HepG2 (cell line): ENCODE measurements at regions not wholly inside any gene's neighbourhood (a gene's known extent, or its start where the extent isn't known, plus 50 kb on each side); places are given as distances from the start of the nearest gene placed in this dataset.

Experiments used
- ATF4 ChIP-seq, 2 experiments: fragments of 450-650 bp in 1 of 2; sonication (generic) in 1 of 2; formaldehyde crosslinking; IDR thresholded peaks; 2 replicates each; pipeline versions ENCODE4 v1.5.0 to v1.8.0; 2020 to 2022; ENCODE audit warnings: mild to moderate bottlenecking in 1 of 2, missing genetic modification reagents in 1 of 2
- ATF5 ChIP-seq: sonication (generic); formaldehyde crosslinking; IDR thresholded peaks from 2 replicates; pipeline ENCODE4 v1.4.0; 2020; ENCODE audit warnings: mild to moderate bottlenecking, low read depth, missing genetic modification reagents
- CHD2 ChIP-seq: IDR thresholded peaks from 2 replicates; pipeline ENCODE4 v1.6.1; 2011; ENCODE audit warnings: low read depth, low read length, improper control_type of control experiment
- EP300 ChIP-seq, 3 experiments: sonication (generic) in 1 of 3; formaldehyde crosslinking in 1 of 3; IDR thresholded peaks; 2 replicates each; pipeline versions ENCODE4 v1.5.1 to v1.6.1; 2011 to 2020; ENCODE audit warnings: low read depth in 2 of 3, low read length in 2 of 3, borderline replicate concordance in 1 of 3, improper control_type of control experiment in 1 of 3, mild to moderate bottlenecking in 1 of 3, missing genetic modification reagents in 1 of 3, moderate library complexity in 1 of 3
- FOXK1 ChIP-seq: sonication (generic); formaldehyde crosslinking; IDR thresholded peaks from 2 replicates; pipeline ENCODE4 v1.4.0; 2020; ENCODE audit warnings: low read depth, missing genetic modification reagents, borderline replicate concordance
- FOXP1 ChIP-seq, 2 experiments: fragments of 450-650 bp in 1 of 2; IDR thresholded peaks; 2 replicates each; pipeline ENCODE4 v1.6.1; 2017 to 2018; ENCODE audit warnings: antibody characterized with exemption in 1 of 2
- KDM5B ChIP-seq: sonication (generic); formaldehyde crosslinking; IDR thresholded peaks from 2 replicates; pipeline ENCODE4 v1.4.0; 2020; ENCODE audit warnings: missing genetic modification reagents, mild to moderate bottlenecking, borderline replicate concordance
- NCOA1 ChIP-seq: sonication (generic); formaldehyde crosslinking; IDR thresholded peaks from 2 replicates; pipeline ENCODE4 v1.9.0; 2021; ENCODE audit warnings: missing genetic modification reagents
- NFE2 ChIP-seq: sonication (generic); formaldehyde crosslinking; IDR thresholded peaks from 2 replicates; pipeline ENCODE4 v1.4.0; 2020; ENCODE audit warnings: missing genetic modification reagents
- NFIC ChIP-seq: IDR thresholded peaks from 2 replicates; pipeline ENCODE4 v1.6.1; 2012; ENCODE audit warnings: mild to moderate bottlenecking, low read length, inconsistent platforms
- NR0B2 ChIP-seq: sonication (generic); formaldehyde crosslinking; IDR thresholded peaks from 2 replicates; pipeline ENCODE4 v1.4.0; 2020; ENCODE audit warnings: mild to moderate bottlenecking, missing genetic modification reagents
- NR2F2 ChIP-seq: IDR thresholded peaks from 2 replicates; pipeline ENCODE4 v1.6.1; 2012; ENCODE audit warnings: low read depth, inconsistent platforms, borderline replicate concordance
- PITX1 ChIP-seq: sonication (generic); formaldehyde crosslinking; IDR thresholded peaks from 2 replicates; pipeline ENCODE4 v1.5.1; 2020; ENCODE audit warnings: mild to moderate bottlenecking, missing genetic modification reagents
- TARDBP ChIP-seq: sonication (generic); formaldehyde crosslinking; IDR thresholded peaks from 2 replicates; pipeline ENCODE4 v1.8.0; 2022; ENCODE audit warnings: mild to moderate bottlenecking, missing genetic modification reagents
- TCF7 ChIP-seq: sonication (generic); IDR thresholded peaks from 2 replicates; pipeline ENCODE4 v1.6.1; 2016; ENCODE audit warnings: antibody characterized with exemption, low read depth
- ZNF274 ChIP-seq: sonication (generic); formaldehyde crosslinking; IDR thresholded peaks from 2 replicates; pipeline ENCODE4 v1.5.1; 2020; ENCODE audit warnings: mild to moderate bottlenecking, missing genetic modification reagents
- ZNF350 ChIP-seq: sonication (generic); formaldehyde crosslinking; IDR thresholded peaks from 2 replicates; pipeline ENCODE4 v1.4.0; 2020; ENCODE audit warnings: mild to moderate bottlenecking, low read depth, missing genetic modification reagents, borderline replicate concordance
- ZNF441 ChIP-seq: sonication (generic); formaldehyde crosslinking; IDR thresholded peaks from 2 replicates; pipeline ENCODE4 v1.7.0; 2021; ENCODE audit warnings: missing genetic modification reagents, borderline replicate concordance
- ZNF451 ChIP-seq: sonication (generic); formaldehyde crosslinking; IDR thresholded peaks from 2 replicates; pipeline ENCODE4 v1.5.0; 2020; ENCODE audit warnings: mild to moderate bottlenecking, missing genetic modification reagents
- ZNF512B ChIP-seq: sonication (generic); formaldehyde crosslinking; IDR thresholded peaks from 2 replicates; pipeline ENCODE4 v1.5.1; 2020; ENCODE audit warnings: missing genetic modification reagents, mild to moderate bottlenecking, borderline replicate concordance
- ZNF691 ChIP-seq: sonication (generic); formaldehyde crosslinking; IDR thresholded peaks from 2 replicates; pipeline ENCODE4 v1.4.0; 2020; ENCODE audit warnings: missing genetic modification reagents, low read depth, mild to moderate bottlenecking, borderline replicate concordance
- ZNF749 ChIP-seq: sonication (generic); formaldehyde crosslinking; IDR thresholded peaks from 2 replicates; pipeline ENCODE4 v1.8.0; 2022; ENCODE audit warnings: mild to moderate bottlenecking, missing genetic modification reagents, moderate library complexity, borderline replicate concordance

GRCh38 chr2:203656522-203657287, 49.7 kb upstream of the CD28 start (continued):
- TF ChIP-seq ZNF512B (CRISPR knock-in tag) (no peak), FOXP1 (IDR thresholded peaks at IDR 0.05) (0 out of 2 replicates have a peak, but pooled peaks have one; percentile 34), FOXP1 (CRISPR knock-in tag; IDR thresholded peaks at IDR 0.05) (peak; percentile 81), ZNF350 (CRISPR knock-in tag) (peak; percentile 70; the same call in 1 of the 2 replicates), NFIC (peak; percentile 28; the same call in 1 of the 2 replicates), ZNF691 (CRISPR knock-in tag) (no peak), CHD2 (no peak), ZNF274 (CRISPR knock-in tag) (0 out of 2 replicates have a peak, but pooled peaks have one; percentile 53), PITX1 (CRISPR knock-in tag) (peak; percentile 64), NR0B2 (CRISPR knock-in tag) (no peak), EP300 (IDR thresholded peaks at IDR 0.05; ENCODE audit: low read depth in 2 of 2, low read length in 2 of 2) (peak in 1 of 2 experiments; percentile 90; a peak in 2 of 4 replicates), EP300 (CRISPR knock-in tag; IDR thresholded peaks at IDR 0.05; ENCODE audit: borderline replicate concordance) (peak; percentile 66; the same call in 1 of the 2 replicates), ATF5 (CRISPR knock-in tag) (no peak), ZNF451 (CRISPR knock-in tag) (0 out of 2 replicates have a peak, but pooled peaks have one; percentile 57), KDM5B (0 out of 2 replicates have a peak, but pooled peaks have one; percentile 30), ZNF749 (CRISPR knock-in tag) (no peak), TARDBP (CRISPR knock-in tag) (peak; percentile 82), TCF7 (peak; percentile 80), NFE2 (CRISPR knock-in tag) (no peak), ZNF441 (peak; percentile 46; the same call in 1 of the 2 replicates), FOXK1 (CRISPR knock-in tag) (peak; percentile 68), ATF4 (CRISPR knock-in tag; IDR thresholded peaks at IDR 0.05) (peak; percentile 76 to 99; a peak in 3 of 4 replicates), NR2F2 (peak; percentile 59; the same call in 1 of the 2 replicates), NCOA1 (0 out of 2 replicates have a peak, but pooled peaks have one; percentile 35)
